HG03060 (cell line): ENCODE measurements at regions not wholly inside any gene's neighbourhood (a gene's known extent, or its start where the extent isn't known, plus 50 kb on each side); places are given as distances from the start of the nearest gene placed in this dataset.

Experiments
- ATAC-seq: cut with Tn5 transposase; IDR thresholded peaks from one replicate; pipeline ENCODE4 v1.9.1; 2021; ENCODE audit warnings: low read depth, moderate number of reproducible peaks; ENCODE audit not compliant: unreplicated experiment

- ATAC-seq: no peak
Observed at GRCh38 chr13:33763021-33763420, 54.9 kb upstream of the RFC3 start.

DNA sequence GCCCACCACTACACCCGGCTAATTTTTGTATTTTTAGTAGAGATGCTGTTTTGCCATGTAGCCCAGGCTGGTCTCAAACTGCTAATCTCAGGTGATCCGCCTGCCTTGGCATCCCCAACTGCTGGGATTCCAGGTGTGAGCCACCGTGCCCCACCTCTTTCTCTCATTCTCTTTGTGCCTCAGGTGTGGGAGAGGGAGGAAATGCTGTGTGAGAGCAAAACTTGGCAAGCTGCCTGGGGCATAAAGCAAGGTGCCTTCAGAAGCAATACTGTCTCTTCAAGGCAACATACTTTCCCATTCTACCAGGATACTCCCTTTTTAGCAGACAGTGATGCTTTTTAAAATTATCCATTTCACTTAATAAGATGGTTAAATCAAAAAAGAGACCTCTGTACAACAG is 53.2 kb upstream of the RFC3 start:
- no peak for ATAC-seq

DNA sequence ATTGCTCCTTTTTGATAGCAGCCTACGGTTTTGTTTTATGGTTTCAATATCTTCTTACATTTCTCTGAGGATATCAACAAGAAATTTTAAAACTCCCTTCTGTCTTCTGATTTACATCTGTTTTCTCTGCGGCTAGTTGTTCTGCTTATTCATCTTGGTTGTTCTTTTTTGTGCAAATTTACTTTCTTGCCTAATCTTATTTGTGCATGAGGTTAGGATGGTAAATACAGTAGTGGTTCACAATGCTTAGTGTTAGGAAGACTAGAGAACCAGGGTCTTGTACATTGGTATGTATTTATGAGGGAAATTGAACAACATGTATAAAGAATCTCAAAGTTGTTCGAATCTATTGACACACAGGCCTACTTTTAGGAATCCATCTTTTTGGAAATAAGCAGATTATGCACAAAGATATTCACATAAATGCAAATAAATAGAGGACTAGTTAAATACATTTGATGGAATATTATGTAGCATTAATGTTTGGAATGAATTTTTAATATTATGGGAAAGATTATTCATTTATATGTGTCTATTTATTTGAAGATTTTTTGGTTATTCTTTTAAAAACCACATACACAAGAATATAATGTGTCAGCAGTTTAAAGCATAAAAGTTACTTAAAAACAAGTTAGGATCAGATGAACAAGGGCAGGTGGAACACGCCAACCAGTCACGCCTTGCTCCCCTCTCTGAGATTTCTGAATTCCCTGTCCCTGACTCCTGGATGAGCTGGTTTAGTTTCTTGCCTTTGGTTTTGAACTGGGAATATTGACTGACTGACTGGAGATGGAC is 51.4 kb upstream of the RFC3 start:
- ATAC-seq: no peak

- no peak for ATAC-seq
Observed at GRCh38 chr13:33767140-33767539, 50.8 kb upstream of the RFC3 start.
